Activated CD4-positive, alpha-beta T cell treated with anti-CD3 and anti-CD28 coated beads, Interleukin-2, amount 10 ng/mL, durations not matched to agents 7 days and 5 days (primary cell): ENCODE measurements at regions not wholly inside any gene's neighbourhood (a gene's known extent, or its start where the extent isn't known, plus 50 kb on each side); places are given as distances from the start of the nearest gene placed in this dataset.

ENCODE experiments used
- CTCF ChIA-PET: fragments of 350-600 bp; sonication (Branson Sonifier 250); formaldehyde crosslinking; loops from one replicate; lab custom pipeline; 2021; ENCODE audit warnings: antibody characterized with exemption; lab: Charles Lee
- POLR2A ChIA-PET: fragments of 350-600 bp; sonication (Branson Sonifier 250); formaldehyde crosslinking; loops from one replicate; lab custom pipeline; 2021; ENCODE audit warnings: antibody characterized with exemption; lab: Charles Lee
- DNase-seq: peaks from one replicate; pipeline ENCODE4 v3.0.0-alpha.2; 2020
- H3K27ac Mint-ChIP-seq: one replicate; pipeline ENCODE4 v1.8.0; 2021; ENCODE audit warnings: mild to moderate bottlenecking, moderate library complexity, mixed read lengths
- H3K27me3 Mint-ChIP-seq: one replicate; pipeline ENCODE4 v1.8.0; 2021; ENCODE audit warnings: mixed read lengths
- H3K36me3 Mint-ChIP-seq: one replicate; pipeline ENCODE4 v1.8.0; 2021; ENCODE audit warnings: low read depth, mixed read lengths
- H3K4me1 Mint-ChIP-seq: one replicate; pipeline ENCODE4 v1.8.0; 2021; ENCODE audit warnings: mixed read lengths
- H3K4me3 Mint-ChIP-seq: one replicate; pipeline ENCODE4 v1.8.0; 2021; ENCODE audit warnings: mild to moderate bottlenecking, moderate library complexity, mixed read lengths
- H3K9me3 Mint-ChIP-seq: one replicate; pipeline ENCODE4 v1.8.0; 2021; ENCODE audit warnings: mixed read lengths

- H3K27ac Mint-ChIP-seq, result no peak overlapping the region
- no peak overlapping the region for H3K4me3 Mint-ChIP-seq
- H3K36me3 Mint-ChIP-seq, result no peaks in the 10 kb centered on the region
- peaks cover 2% of the 10 kb centered on the region for H3K9me3 Mint-ChIP-seq
- H3K4me1 Mint-ChIP-seq, result peaks cover 10% of the 10 kb centered on the region
- CTCF ChIA-PET, result interaction anchor here (0.6 kb wide), 1 partner anchor 1060 kb away, joined by 7 read pairs; no protein-coding TSS in a partner anchor
- DNase-seq, result no peak
- POLR2A ChIA-PET, result no interaction called here
- H3K27me3 Mint-ChIP-seq, result no peaks in the 10 kb centered on the region
These were observed 79.6 kb downstream of the RSPH3 start for GRCh38 chr6:158920311-158920905.

- ChIA-PET POLR2A (no interaction called here), CTCF (no interaction called here)
- peaks cover 2% of the 10 kb centered on the region for H3K9me3 Mint-ChIP-seq
- H3K4me3 Mint-ChIP-seq, result no peak overlapping the region
- H3K27ac Mint-ChIP-seq, result no peak overlapping the region
- H3K27me3 Mint-ChIP-seq, result no peaks in the 10 kb centered on the region
- H3K36me3 Mint-ChIP-seq, result no peaks in the 10 kb centered on the region
- no peak for DNase-seq
- H3K4me1 Mint-ChIP-seq, result peaks cover 10% of the 10 kb centered on the region
These were observed 80.1 kb downstream of the RSPH3 start for GRCh38 chr6:158919865-158920264.

- H3K9me3 Mint-ChIP-seq, result peaks cover 2% of the 10 kb centered on the region
- DNase-seq, result no peak
- no peak overlapping the region for H3K27ac Mint-ChIP-seq
- no peaks in the 10 kb centered on the region for H3K27me3 Mint-ChIP-seq
- H3K4me3 Mint-ChIP-seq, result no peak overlapping the region
- no peaks in the 10 kb centered on the region for H3K36me3 Mint-ChIP-seq
- ChIA-PET POLR2A (no interaction called here), CTCF (interaction anchor here (0.9 to 1.6 kb wide), 2 partner anchors 12 to 50 kb away, joined by 3 to 6 read pairs; no protein-coding TSS in a partner anchor)
- peaks cover 23% of the 10 kb centered on the region for H3K4me1 Mint-ChIP-seq
These were observed 83.4 kb downstream of the RSPH3 start for GRCh38 chr6:158916617-158917016.

GRCh38 chr6:158914923-158915322 lies 85.1 kb downstream of the RSPH3 start:
- Mint-ChIP-seq H3K27me3 (no peaks in the 10 kb centered on the region), H3K4me3 (no peak overlapping the region), H3K36me3 (no peaks in the 10 kb centered on the region), H3K9me3 (peaks cover 2% of the 10 kb centered on the region), H3K27ac (no peak overlapping the region), H3K4me1 (peaks cover 38% of the 10 kb centered on the region)
- DNase-seq, result no peak
- CTCF ChIA-PET, result interaction anchor here (0.7 kb wide), 1 partner anchor 220 kb away, joined by 3 read pairs; no protein-coding TSS in a partner anchor
- POLR2A ChIA-PET, result no interaction called here

- no peak overlapping the region for H3K27ac Mint-ChIP-seq
- POLR2A ChIA-PET, result no interaction called here
- CTCF ChIA-PET, result no interaction called here
- no peaks in the 10 kb centered on the region for H3K36me3 Mint-ChIP-seq
- peaks cover 39% of the 10 kb centered on the region for H3K4me1 Mint-ChIP-seq
- H3K4me3 Mint-ChIP-seq, result no peak overlapping the region
- DNase-seq, result no peak
- peaks cover 2% of the 10 kb centered on the region for H3K9me3 Mint-ChIP-seq
- no peaks in the 10 kb centered on the region for H3K27me3 Mint-ChIP-seq
These were observed 86.4 kb downstream of the RSPH3 start for GRCh38 chr6:158913580-158913979.

GRCh38 chr6:158912655-158913054 lies 87.3 kb downstream of the RSPH3 start:
- CTCF ChIA-PET, result no interaction called here
- H3K27ac Mint-ChIP-seq, result no peak overlapping the region
- peaks cover 36% of the 10 kb centered on the region for H3K4me1 Mint-ChIP-seq
- H3K36me3 Mint-ChIP-seq, result no peaks in the 10 kb centered on the region
- peaks cover 5% of the 10 kb centered on the region for H3K9me3 Mint-ChIP-seq
- H3K4me3 Mint-ChIP-seq, result no peak overlapping the region
- POLR2A ChIA-PET, result no interaction called here
- no peaks in the 10 kb centered on the region for H3K27me3 Mint-ChIP-seq
- no peak for DNase-seq

GRCh38 chr6:158911746-158912480 lies 88.1 kb downstream of the RSPH3 start:
- ChIA-PET POLR2A (no interaction called here), CTCF (interaction anchor here (0.6 to 1.5 kb wide), 3 partner anchors 15 to 229 kb away, joined by 3 read pairs; no protein-coding TSS in a partner anchor)
- H3K9me3 Mint-ChIP-seq, result peaks cover 10% of the 10 kb centered on the region
- H3K4me3 Mint-ChIP-seq, result no peak overlapping the region
- peak; percentile 23 for DNase-seq
- peaks cover 2% of the 10 kb centered on the region for H3K27me3 Mint-ChIP-seq
- peaks cover 29% of the 10 kb centered on the region for H3K4me1 Mint-ChIP-seq
- no peaks in the 10 kb centered on the region for H3K36me3 Mint-ChIP-seq
- peak overlapping the region; percentile 32 for H3K27ac Mint-ChIP-seq

- ChIA-PET POLR2A (interaction anchor here (0.6 kb wide), 1 partner anchor 620 kb away, joined by 3 read pairs; no protein-coding TSS in a partner anchor), CTCF (interaction anchor here (1.0 to 1.5 kb wide), 3 partner anchors 14 to 240 kb away, joined by 3 read pairs; no protein-coding TSS in a partner anchor)
- Mint-ChIP-seq H3K27me3 (peaks cover 2% of the 10 kb centered on the region), H3K36me3 (peaks cover 3% of the 10 kb centered on the region), H3K4me1 (peaks cover 29% of the 10 kb centered on the region), H3K9me3 (peaks cover 16% of the 10 kb centered on the region), H3K4me3 (no peak overlapping the region), H3K27ac (no peak overlapping the region)
- no peak for DNase-seq
These were observed 89.2 kb downstream of the RSPH3 start for GRCh38 chr6:158910484-158911440.

- peaks cover 29% of the 10 kb centered on the region for H3K4me1 Mint-ChIP-seq
- H3K27me3 Mint-ChIP-seq, result peaks cover 2% of the 10 kb centered on the region
- POLR2A ChIA-PET, result interaction anchor here (0.6 kb wide), 1 partner anchor 619 kb away, joined by 3 read pairs; no protein-coding TSS in a partner anchor
- H3K27ac Mint-ChIP-seq, result no peak overlapping the region
- peaks cover 9% of the 10 kb centered on the region for H3K36me3 Mint-ChIP-seq
- no peak for DNase-seq
- CTCF ChIA-PET, result interaction anchor here (0.6 to 1.2 kb wide), 2 partner anchors 15 to 241 kb away, joined by 3 read pairs; no protein-coding TSS in a partner anchor
- H3K4me3 Mint-ChIP-seq, result no peak overlapping the region
- peaks cover 23% of the 10 kb centered on the region for H3K9me3 Mint-ChIP-seq
These were observed 90.1 kb downstream of the RSPH3 start for GRCh38 chr6:158909938-158910337.

- DNase-seq, result no peak
- ChIA-PET CTCF (no interaction called here), POLR2A (no interaction called here)
- H3K36me3 Mint-ChIP-seq, result peaks cover 10% of the 10 kb centered on the region
- H3K4me3 Mint-ChIP-seq, result no peak overlapping the region
- H3K27ac Mint-ChIP-seq, result no peak overlapping the region
- H3K27me3 Mint-ChIP-seq, result peaks cover 2% of the 10 kb centered on the region
- H3K9me3 Mint-ChIP-seq, result peaks cover 33% of the 10 kb centered on the region
- peaks cover 29% of the 10 kb centered on the region for H3K4me1 Mint-ChIP-seq
These were observed 89.4 kb upstream of the EZR start for GRCh38 chr6:158908606-158909005.

- CTCF ChIA-PET, result interaction anchor here (1.0 kb wide), 1 partner anchor 99 kb away, joined by 3 read pairs; no protein-coding TSS in a partner anchor
- no peak overlapping the region for H3K27ac Mint-ChIP-seq
- POLR2A ChIA-PET, result no interaction called here
- H3K4me3 Mint-ChIP-seq, result no peak overlapping the region
- DNase-seq, result no peak
- peaks cover 29% of the 10 kb centered on the region for H3K4me1 Mint-ChIP-seq
- peaks cover 2% of the 10 kb centered on the region for H3K27me3 Mint-ChIP-seq
- H3K36me3 Mint-ChIP-seq, result peaks cover 10% of the 10 kb centered on the region
- H3K9me3 Mint-ChIP-seq, result peaks cover 33% of the 10 kb centered on the region
These were observed 88.8 kb upstream of the EZR start for GRCh38 chr6:158907931-158908330.

GRCh38 chr6:158906926-158907325 lies 87.8 kb upstream of the EZR start:
- DNase-seq, result no peak
- POLR2A ChIA-PET, result no interaction called here
- peaks cover 2% of the 10 kb centered on the region for H3K27me3 Mint-ChIP-seq
- H3K4me1 Mint-ChIP-seq, result peaks cover 20% of the 10 kb centered on the region
- no peak overlapping the region for H3K4me3 Mint-ChIP-seq
- H3K36me3 Mint-ChIP-seq, result peaks cover 10% of the 10 kb centered on the region
- CTCF ChIA-PET, result interaction anchor here (1.0 to 1.3 kb wide), 2 partner anchors 11 to 98 kb away, joined by 3 read pairs; no protein-coding TSS in a partner anchor
- no peak overlapping the region for H3K27ac Mint-ChIP-seq
- H3K9me3 Mint-ChIP-seq, result peaks cover 33% of the 10 kb centered on the region
